ENCODE measurements at regions not wholly inside any gene's neighbourhood (a gene's known extent, or its start where the extent isn't known, plus 50 kb on each side); places are given as distances from the start of the nearest gene placed in this dataset.

GRCh38 chr2:5519286-5519685 is 172.9 kb upstream of the SOX11 start:
- no peak for ATAC-seq
- no peak for DNase-seq (ENCODE audit: low spot score in 2 of 2)
- Mint-ChIP-seq H3K27ac (no peak overlapping the region), H3K36me3 (no peaks in the 10 kb centered on the region), H3K9me3 (no peaks in the 10 kb centered on the region)

DNA sequence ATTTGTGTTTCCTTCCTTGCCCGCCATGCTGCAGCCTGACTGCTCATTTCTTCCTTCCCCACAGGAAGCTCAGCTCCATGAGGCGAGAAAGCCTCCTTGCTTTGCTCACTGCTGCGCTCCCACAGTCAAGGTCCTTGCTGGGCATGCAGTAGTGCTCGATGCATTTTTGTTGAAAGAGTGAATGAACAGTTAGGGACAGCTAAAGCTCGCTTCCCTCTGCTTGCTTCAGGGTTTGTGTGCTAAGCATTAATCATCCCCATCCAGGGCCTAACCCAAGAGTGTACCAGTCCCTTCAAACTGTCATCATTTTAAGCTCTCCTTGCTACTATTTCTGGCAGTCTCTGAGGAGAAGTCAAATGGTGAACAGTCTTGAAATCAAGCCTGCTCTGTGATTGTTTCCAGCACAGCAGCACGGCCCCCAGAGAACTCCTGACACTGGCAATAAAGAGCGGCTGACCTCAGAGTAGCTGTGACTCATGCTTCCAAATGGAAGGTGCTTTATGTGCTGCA is 171.7 kb upstream of the SOX11 start:
- no peak for DNase-seq (ENCODE audit: low spot score in 2 of 2)
- ATAC-seq, result no peak

DNA sequence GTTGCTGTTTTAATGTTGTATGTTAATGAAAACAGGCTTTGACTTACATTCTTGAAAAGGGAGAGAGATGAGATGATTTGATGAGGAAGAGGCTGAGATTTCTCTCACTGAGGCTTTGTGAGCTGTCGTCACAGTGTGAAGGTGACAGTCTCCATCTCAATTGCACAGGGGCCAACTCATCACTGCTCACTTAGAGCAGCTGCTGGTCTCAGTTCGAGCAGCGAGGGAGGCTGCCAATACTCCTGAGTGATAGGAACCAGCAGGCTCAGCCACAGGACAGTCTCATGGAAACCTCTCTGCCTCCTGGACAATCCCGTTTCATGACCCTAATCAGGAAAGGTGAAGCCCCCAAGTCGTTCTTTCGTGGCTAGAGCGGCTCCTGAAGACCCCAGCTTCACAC is 170.7 kb upstream of the SOX11 start:
- ATAC-seq (no peak), DNase-seq (ENCODE audit: low spot score in 2 of 2) (no peak)
- H3K36me3 Mint-ChIP-seq, result no peaks in the 10 kb centered on the region
- no peak overlapping the region for H3K27ac Mint-ChIP-seq
- peaks cover 0 to 2% of the 10 kb centered on the region in 2 donors for H3K9me3 Mint-ChIP-seq

More for the DNA sequence above, 171.7 kb upstream of the SOX11 start:
- no peaks in the 10 kb centered on the region for H3K36me3 Mint-ChIP-seq
- no peak overlapping the region for H3K27ac Mint-ChIP-seq
- H3K9me3 Mint-ChIP-seq, result no peaks in the 10 kb centered on the region

DNA sequence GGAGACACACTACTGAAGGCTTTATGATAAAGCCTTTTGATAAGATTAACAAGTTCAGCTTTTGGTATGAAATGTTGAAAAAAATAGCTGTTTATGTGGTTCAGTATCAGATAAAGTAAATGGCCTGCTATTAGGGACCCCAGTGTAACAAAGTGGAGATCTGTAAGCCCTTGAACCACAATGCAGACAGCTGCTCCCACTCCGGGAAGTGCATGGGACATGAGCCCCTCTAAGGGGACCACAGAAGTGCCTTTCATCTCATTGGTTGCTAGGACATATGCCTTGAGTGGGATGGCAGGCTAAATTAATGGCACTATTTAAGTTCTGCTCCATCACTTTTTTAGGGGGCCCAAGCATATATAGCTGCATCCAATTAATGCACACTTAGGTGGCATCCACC is 167.6 kb upstream of the SOX11 start:
- H3K27ac Mint-ChIP-seq, result no peak overlapping the region
- H3K9me3 Mint-ChIP-seq, result peaks cover 0 to 4% of the 10 kb centered on the region in 2 donors
- ATAC-seq (no peak), DNase-seq (ENCODE audit: low spot score in 2 of 2) (no peak)
- peaks cover 0 to 4% of the 10 kb centered on the region in 2 donors for H3K36me3 Mint-ChIP-seq

DNA sequence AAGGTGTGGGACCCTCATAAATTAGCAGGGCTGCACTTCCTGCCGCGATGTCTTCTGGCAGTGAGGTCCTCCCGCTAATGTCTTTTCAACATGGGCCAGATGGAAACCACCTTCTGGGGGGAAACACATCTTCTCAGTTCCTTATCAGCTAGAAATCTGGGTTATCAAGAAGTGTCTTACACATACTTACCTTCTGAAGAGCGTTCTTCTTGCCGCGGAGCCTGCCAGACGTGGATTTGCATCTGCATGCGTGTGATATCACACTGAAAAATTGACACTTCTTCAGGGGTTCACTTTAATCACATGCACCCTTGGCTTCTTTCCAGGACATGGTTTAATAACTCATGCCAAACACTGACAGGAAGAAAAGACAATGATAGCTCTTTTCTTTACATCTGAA is 163.5 kb upstream of the SOX11 start:
- ATAC-seq, result no peak
- Mint-ChIP-seq H3K27ac (no peak overlapping the region), H3K36me3 (peaks cover 0 to 4% of the 10 kb centered on the region in 2 donors), H3K9me3 (peaks cover 4 to 7% of the 10 kb centered on the region in 2 donors)
- DNase-seq (ENCODE audit: low spot score in 2 of 2), result no peak

- Mint-ChIP-seq H3K27ac (no peak overlapping the region), H3K9me3 (peaks cover 4 to 7% of the 10 kb centered on the region in 2 donors), H3K36me3 (peaks cover 0 to 4% of the 10 kb centered on the region in 2 donors)
- no peak for ATAC-seq
- DNase-seq (ENCODE audit: low spot score in 2 of 2), result no peak
Observed at GRCh38 chr2:5530011-5530696, 162.0 kb upstream of the SOX11 start.

DNA sequence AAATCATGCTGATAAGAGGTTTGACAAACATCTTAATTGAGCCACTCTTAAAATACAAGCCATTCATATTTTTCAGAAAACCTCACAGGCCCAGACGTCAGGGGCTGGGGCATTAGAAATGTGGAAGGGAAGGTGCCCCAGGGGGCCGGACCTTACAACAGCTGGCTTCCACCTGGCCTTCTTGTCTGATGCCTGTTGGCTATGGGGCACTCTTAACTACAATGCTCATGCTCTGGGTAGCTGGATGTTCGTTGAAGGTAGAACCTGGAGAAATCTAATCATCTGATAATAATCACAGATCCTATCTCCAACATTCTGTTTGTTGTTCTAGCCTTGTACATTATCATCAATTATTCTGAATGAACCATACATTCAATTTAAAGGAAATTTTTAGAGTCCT is 156.9 kb upstream of the SOX11 start:
- no peak for ATAC-seq

DNA sequence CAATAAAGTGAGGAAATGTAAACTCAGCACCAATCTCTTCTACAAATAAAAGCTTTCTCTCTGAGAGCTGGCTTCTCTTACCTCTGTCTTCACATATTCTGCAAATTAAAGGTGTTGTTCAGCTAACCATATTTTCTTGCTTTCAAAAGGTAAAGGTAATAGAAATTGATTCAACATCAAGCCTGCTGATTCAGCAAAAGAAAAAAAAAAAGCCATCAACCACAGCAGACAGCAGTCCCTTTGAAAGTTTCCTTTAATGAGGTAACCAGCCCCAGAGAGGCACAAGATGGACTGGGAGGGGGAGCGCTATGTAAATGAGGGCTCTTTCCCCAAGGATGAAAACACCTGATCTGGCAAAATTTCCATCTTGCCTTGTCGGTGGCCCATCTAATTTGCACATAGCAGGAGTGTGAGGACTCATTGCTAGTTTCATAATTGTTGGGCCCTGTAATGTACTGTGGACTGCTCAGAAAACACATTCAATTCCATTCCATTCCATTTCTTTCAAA is 154.9 kb upstream of the SOX11 start:
- H3K36me3 Mint-ChIP-seq, result no peaks in the 10 kb centered on the region
- H3K9me3 Mint-ChIP-seq, result peaks cover 4 to 7% of the 10 kb centered on the region in 2 donors
- ATAC-seq (no peak), DNase-seq (ENCODE audit: low spot score in 2 of 2) (no peak)
- H3K27ac Mint-ChIP-seq, result no peak overlapping the region

More for the DNA sequence above, 156.9 kb upstream of the SOX11 start:
- no peaks in the 10 kb centered on the region for H3K36me3 Mint-ChIP-seq
- no peak overlapping the region for H3K27ac Mint-ChIP-seq
- H3K9me3 Mint-ChIP-seq, result peaks cover 4 to 7% of the 10 kb centered on the region in 2 donors
- DNase-seq (ENCODE audit: low spot score in 2 of 2), result no peak

DNA sequence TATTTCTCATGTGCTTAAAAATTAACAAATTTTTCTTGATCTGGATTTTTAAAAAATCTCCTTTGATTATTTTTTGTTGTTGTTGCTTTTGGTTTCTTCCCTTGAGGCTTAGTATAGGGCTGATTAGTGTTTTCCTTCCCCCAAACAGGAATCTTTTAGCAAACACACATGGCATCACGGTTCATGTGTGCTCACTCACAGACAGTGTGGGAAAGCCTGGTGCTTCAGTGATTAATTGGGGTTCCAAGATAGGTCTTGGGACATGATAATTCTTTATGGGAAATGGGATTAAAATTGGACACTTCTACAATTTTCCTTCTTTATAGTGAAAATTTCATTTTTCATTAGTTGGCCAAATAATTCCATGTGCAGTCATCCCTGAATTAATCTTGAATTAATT is 153.9 kb upstream of the SOX11 start:
- H3K27ac Mint-ChIP-seq, result no peak overlapping the region
- DNase-seq (ENCODE audit: low spot score in 2 of 2), result no peak
- H3K36me3 Mint-ChIP-seq, result peaks cover 3 to 4% of the 10 kb centered on the region in 2 donors
- H3K9me3 Mint-ChIP-seq, result peaks cover 0 to 4% of the 10 kb centered on the region in 2 donors
- ATAC-seq, result no peak

DNA sequence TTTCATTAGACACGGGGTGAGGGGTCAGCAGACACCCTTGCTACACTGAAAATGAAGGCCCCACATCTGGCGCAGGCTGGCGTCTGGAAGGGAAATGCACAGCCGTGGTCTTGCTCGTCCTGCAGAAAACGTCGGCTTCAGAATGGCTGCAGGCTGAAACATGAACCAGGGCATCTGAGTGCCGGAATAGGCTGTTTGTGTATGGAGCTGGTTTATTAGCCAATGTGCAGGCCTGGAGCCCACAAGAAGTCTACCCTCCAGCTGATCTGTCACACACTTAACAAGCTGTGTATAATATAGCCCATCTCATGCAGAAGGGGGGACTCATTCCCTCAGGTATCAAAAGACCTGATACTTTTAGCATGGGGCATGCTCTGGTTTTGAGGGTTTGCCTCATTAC is 153.4 kb upstream of the SOX11 start:
- no peak for ATAC-seq
- peaks cover 0 to 4% of the 10 kb centered on the region in 2 donors for H3K9me3 Mint-ChIP-seq
- no peak for DNase-seq (ENCODE audit: low spot score in 2 of 2)
- no peak overlapping the region for H3K27ac Mint-ChIP-seq
- peaks cover 5 to 8% of the 10 kb centered on the region in 2 donors for H3K36me3 Mint-ChIP-seq

GRCh38 chr2:5539282-5540165 is 152.7 kb upstream of the SOX11 start:
- ATAC-seq (no peak), DNase-seq (ENCODE audit: low spot score in 2 of 2) (no peak)
- peaks cover 7 to 8% of the 10 kb centered on the region in 2 donors for H3K36me3 Mint-ChIP-seq
- no peak overlapping the region for H3K27ac Mint-ChIP-seq
- peaks cover under 1 to 5% of the 10 kb centered on the region in 2 donors for H3K9me3 Mint-ChIP-seq

GRCh38 chr2:5540856-5541255 is 151.3 kb upstream of the SOX11 start:
- Mint-ChIP-seq H3K9me3 (peaks cover 11 to 14% of the 10 kb centered on the region in 2 donors), H3K27ac (no peak overlapping the region), H3K36me3 (peaks cover 8 to 11% of the 10 kb centered on the region in 2 donors)
- no peak for ATAC-seq
- DNase-seq (ENCODE audit: low spot score in 2 of 2), result no peak

- peaks cover 8 to 11% of the 10 kb centered on the region in 2 donors for H3K36me3 Mint-ChIP-seq
- ATAC-seq, result no peak
Observed at GRCh38 chr2:5544205-5544786, 147.9 kb upstream of the SOX11 start.

GRCh38 chr2:5546181-5546580 is 146.0 kb upstream of the SOX11 start:
- peaks cover 11 to 15% of the 10 kb centered on the region in 2 donors for H3K9me3 Mint-ChIP-seq
- H3K27ac Mint-ChIP-seq, result no peak overlapping the region
- DNase-seq (ENCODE audit: low spot score in 2 of 2) (no peak), ATAC-seq (peak in 1 of 2 donors; percentile 75)
- H3K36me3 Mint-ChIP-seq, result peaks cover 8 to 11% of the 10 kb centered on the region in 2 donors

More at GRCh38 chr2:5544205-5544786, 147.9 kb upstream of the SOX11 start:
- Mint-ChIP-seq H3K27ac (no peak overlapping the region), H3K9me3 (peaks cover 8 to 15% of the 10 kb centered on the region in 2 donors)
- DNase-seq (ENCODE audit: low spot score in 2 of 2), result no peak

- Mint-ChIP-seq H3K27ac (no peak overlapping the region), H3K36me3 (peaks cover 0 to 13% of the 10 kb centered on the region in 2 donors), H3K9me3 (peaks cover 25 to 30% of the 10 kb centered on the region in 2 donors)
- ATAC-seq, result no peak
- DNase-seq (ENCODE audit: low spot score in 2 of 2), result no peak
Observed at GRCh38 chr2:5548991-5549715, 143.0 kb upstream of the SOX11 start.

DNA sequence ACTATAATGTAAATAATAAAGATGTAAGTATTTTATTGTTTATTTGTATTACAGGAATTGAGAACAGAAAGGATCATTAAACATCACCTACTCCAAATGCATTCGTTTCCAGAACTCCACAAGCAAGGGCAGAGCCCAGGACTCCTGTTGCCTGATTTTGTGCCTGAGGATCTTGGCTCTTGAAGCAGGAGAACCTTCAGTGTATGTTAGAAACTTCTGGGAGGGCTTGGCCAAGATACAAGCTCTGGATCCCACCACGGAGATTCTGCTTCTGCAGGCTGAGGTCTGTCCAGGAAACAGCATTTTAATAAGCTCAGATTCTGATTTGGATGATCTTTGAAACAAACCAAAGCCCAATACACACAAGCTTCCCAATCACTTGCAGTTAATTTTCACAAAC is 142.4 kb upstream of the SOX11 start:
- Mint-ChIP-seq H3K27ac (no peak overlapping the region), H3K9me3 (peaks cover 21 to 27% of the 10 kb centered on the region in 2 donors), H3K36me3 (peaks cover 0 to 9% of the 10 kb centered on the region in 2 donors)
- no peak for ATAC-seq
- no peak for DNase-seq (ENCODE audit: low spot score in 2 of 2)
